GM21529 (cell line): ENCODE measurements at regions not wholly inside any gene's neighbourhood (a gene's known extent, or its start where the extent isn't known, plus 50 kb on each side); places are given as distances from the start of the nearest gene placed in this dataset.
"Not testable (repeated sequence)": the region's sequence is repeated elsewhere in the genome, so short reads cannot be mapped to it uniquely, and the experiment has no call there.

ENCODE experiments used
- ATAC-seq: cut with Tn5 transposase; IDR thresholded peaks from one replicate; pipeline ENCODE4 v1.9.1; 2021; ENCODE audit not compliant: unreplicated experiment

DNA sequence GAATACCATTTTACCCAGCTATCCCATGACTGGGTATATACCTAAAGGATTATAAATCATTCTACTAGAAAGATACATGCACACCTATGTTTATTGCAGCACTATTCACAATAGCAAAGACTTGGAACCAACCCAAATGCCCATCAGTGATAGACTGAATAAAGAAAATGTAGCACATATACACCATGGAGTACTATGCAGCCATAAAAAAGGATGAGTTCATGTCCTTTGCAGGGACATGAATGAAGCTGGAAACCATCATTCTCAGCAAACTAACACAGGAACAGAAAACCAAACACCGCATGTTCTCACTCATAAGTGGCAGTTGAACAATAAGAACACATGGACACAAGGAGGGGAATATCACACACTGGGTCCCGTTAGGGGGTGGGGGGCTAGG lies 191.9 kb upstream of the POU5F2 start:
- ATAC-seq = not testable (repeated sequence)

DNA sequence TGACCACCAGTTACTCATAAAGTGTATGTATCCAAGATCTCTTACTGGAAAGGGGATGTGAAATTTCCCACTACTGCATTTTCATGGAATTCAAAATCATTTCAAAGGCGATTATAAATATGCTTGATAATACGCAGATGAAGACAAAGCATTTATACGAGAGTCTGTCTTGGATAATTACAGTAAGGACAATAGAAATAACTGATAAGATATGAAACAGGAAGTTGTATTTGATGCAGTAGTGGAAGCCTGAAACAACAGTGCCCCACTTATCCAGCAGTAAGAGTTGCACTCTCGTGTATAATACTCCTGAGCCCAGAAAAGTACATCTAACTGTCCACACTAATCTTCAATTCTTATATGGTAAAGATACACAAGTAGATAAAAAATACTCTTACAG lies 188.7 kb upstream of the POU5F2 start:
- ATAC-seq = no peak

DNA sequence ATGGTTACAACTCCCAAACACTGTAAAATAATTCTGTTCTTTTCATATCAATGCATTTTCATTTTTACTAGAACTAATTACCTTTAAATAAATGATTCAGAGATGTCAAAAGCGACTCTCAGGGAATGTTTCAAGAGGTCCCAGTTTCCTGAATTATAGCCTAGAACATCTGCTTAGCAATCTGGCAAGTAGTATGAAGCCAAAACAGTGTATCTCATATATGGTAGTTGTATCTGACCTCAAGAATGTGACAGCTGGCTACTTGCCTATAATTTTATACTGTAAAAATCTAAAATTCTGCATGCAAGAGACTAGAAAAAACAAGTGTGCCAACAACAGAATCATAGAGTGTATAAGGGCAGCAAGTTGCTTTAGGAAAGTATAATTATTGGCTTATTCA lies 187.7 kb upstream of the POU5F2 start:
- ATAC-seq = no peak

DNA sequence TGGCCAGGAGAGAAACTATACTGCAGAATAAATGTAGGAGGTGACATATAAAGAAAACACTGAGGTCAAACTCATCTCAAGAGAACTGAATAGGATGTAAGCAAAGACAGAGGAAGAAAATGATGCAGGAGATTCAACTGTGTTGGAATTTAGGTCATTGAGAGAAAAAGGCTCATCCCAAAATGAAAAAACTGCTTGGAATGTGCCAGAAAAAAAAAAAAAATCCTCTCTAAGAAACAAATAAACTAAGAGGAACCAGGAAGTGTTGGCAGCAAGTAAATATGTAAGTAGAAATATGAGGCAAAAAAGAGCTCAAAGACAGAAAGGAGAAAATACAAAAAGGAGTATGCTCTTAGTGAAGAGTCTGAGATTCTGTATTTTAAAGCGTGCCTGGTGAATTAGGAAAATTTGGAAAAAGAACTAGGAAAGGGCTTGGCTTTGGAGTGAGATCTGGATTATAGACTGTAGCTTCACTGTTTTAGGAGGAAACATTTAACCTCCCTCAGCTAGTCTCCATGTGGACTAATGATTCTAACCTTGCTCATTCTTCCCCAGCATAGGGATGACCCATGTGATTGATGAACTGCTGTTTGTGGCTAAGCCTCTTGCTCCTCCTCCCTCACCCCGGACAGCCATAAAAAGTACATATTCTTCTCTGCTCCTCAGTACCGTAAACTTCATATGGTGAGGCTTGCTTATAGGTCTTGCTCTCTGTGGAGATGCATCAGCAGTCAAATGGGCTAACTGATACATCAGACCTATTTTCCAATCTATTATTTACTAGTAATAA lies 185.6 kb upstream of the POU5F2 start:
- no peak for ATAC-seq

DNA sequence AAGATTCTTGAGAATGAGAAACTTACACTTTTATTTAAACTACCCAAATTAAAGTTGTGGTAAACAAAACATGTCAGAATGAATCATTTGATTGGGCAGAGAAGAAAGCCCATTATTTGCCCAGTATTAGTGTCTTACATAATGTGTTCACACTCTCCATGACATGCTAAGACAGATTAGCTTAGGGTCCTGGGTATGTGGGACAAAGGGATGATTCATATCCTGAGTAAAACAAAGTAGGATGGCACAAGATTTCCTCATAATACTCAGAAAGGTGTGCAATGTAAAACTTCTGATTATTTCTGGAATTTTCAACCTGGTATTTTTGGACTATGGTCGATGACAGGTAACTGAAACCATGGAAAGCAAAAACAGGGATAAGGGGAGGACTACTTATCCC lies 183.9 kb upstream of the POU5F2 start:
- no peak for ATAC-seq

DNA sequence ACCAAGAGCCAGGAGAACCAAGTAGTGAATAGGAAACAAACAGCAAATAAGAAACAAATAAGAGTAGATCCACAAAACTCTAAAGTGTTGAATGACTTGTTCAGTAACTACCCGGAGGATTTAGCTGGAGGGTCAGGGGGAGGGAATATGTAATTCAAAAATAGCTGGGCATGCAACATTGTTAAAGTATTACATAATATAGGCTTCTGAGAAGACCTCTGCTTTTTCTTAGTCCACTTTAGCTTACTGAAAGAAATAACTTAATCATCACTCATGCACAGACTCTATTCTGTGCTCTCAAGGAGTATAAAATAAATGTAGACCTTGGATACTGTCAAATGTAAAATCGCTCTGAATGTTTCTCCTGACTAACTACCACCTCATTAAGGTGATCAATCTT lies 183.2 kb upstream of the POU5F2 start:
- no peak for ATAC-seq

DNA sequence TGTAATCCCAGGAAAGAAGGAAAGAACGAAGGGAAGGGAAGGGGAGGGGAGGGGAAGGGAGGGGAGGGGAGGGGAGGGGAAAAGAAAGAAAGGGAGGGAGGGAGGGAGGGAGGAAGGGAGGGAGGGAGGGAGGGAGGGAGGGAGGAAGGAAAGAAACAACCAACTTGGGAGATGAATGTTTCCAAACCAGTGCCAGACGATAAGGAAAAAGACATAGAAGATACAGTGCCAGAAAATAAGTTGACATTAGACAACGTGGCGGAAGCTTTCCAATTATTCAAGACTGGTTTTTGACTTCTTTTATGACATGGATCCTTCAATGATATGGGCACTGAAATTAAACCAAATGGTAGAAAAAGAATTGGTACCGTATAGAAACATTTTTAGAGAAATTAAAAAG lies 181.2 kb upstream of the POU5F2 start:
- ATAC-seq = no peak

DNA sequence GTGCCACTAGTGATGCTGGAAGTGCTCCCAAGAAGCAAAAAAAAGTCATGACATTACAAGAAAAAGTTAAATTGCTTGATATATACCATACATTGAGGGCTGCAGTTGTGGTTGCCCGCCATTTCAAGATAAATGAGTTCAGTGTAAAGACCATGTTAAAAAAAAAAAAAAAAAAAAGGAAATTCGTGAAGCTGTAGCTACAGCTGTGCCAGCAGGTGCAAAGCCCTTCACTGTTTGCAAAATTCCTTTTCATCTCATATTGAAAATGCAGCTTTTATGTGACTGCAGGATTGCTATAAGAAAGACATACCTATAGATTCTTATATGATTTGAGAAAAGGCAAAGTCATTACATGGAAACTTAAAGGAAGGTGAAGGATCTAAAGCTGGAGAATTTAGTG lies 179.6 kb upstream of the POU5F2 start:
- ATAC-seq = no peak

DNA sequence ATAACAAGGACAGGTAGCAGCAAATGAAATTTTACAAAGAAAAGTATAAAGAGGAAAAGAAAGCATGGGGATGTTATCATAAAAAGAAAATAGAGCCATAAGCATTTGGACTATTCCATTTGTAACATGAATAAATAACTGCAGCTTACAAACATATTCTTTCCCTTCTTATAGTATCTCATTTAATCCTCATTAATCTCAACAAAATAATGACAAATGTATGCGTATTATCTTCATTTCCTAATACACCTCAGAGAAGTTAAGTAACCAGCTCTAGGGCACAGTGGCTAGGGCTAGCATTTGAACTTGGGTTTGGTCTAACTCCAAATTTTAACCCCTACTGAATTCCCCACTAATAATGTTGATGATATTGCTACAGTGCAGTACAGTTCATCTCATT lies 175.5 kb upstream of the POU5F2 start:
- no peak for ATAC-seq

DNA sequence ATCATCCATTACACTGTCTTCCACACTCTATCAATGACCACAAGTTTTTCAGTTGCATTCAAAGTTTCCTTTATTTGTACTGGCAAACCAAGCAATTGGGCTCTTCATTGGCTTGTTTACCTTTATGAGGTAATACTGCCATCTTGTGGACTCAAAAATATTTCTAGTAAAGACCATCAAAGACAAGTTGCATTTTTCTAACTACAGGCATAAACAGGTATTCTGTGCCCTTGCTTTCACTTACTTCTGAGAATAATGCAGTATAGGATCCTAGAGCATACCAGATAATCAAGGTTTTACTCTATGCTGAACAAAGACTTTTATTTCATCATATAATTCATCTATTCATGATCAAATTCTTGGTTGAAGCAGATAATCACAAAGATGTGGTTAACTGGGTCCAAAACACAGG lies 173.7 kb upstream of the POU5F2 start:
- no peak for ATAC-seq

DNA sequence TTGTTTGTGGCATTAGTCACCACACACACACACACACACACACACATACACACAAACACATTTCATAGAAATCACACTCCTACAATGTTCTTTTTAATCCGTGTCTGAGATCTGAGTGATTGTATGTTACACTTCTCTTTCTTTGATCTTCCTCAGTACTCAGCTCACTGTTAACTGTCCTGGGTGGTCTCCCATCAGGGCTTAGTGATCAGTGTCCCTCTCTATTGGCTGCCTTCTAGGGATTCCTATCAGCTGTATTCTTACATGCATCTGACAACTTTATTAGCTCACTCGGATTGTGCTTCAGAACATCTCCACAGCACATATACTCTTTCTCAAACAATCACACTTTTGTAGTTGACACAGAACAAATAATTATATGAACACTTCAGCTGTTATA lies 170.2 kb upstream of the POU5F2 start:
- no peak for ATAC-seq

DNA sequence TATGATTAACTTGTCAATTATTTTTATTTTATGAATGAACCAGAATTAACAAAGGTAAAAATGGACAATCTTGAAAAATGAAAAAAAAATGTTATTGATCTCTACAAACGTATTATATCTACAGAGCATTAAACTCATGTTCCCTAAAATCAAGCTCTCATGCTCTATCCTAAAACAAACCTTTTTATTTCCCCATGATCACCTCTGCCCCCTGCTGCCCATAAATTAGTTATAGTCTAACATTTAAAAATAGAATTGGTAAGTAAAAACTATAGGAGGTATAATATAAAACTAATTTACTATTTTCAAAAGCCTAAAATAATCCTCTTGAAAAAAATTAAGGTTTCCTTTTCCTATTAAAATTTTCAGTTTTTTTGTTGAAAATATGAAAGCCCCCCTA lies 168.0 kb upstream of the POU5F2 start:
- ATAC-seq = no peak

DNA sequence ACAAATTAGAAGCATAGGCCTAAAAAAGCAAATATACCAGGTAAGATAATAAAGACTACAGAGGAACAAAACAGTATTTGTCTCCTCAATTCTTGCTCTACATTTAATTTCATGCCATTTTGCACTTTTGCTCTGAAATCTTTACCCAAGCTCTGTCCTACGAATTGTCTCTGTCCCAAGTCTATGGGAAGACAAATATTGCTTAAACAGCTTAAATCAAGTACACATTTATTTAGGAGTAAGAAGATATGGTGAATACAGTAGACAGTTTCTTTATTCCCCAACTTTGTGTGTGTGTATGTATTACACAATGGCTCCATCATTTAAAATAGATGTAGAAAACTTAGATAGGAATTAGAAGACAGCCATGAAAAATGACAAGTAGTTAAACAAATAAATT lies 163.5 kb upstream of the POU5F2 start:
- ATAC-seq = no peak

DNA sequence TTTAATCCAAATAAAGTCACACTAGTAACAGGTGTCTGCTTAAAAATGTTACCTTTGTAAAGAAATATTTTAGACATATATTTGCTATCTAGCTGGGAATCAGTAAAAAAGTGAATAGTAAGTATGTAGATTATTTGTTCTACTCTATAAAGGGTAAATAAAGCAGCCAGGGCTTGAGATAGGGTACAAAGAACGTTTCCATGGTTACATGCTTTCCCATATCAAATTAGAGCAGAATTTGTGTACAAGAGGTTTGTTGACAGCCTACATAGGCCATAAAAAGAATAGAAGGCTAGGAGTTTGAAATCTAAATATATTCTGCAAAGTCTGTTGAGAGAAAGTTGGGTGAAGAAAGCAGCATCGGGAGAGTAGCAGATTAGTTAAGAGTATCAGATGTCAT lies 160.9 kb upstream of the POU5F2 start:
- no peak for ATAC-seq

DNA sequence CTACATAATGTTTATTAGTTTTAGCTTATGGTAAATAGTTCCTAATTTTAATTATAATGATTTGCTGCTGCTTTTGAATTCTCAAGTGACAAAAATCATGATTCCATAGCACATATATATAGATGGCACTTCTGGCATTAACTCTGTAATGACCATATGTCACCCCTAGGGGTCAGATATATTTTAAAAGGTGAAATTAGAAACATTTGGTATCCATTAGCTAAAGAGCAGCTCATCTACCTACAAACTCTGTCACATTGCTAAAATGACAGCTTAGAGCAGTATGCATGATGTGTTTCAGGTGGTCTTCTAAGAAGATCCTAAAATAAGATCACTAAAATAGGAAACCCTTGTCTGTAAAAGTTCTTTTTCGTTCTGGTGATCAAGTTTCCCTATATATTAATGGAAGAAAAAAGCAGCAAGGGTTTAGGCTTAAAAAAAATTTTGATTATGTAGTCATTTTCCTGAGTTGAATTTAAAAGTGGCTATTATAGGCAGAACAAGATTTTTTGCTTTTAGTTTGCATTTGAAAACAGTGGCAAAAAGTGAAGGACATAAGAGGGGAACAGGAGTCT lies 157.7 kb upstream of the POU5F2 start:
- ATAC-seq = peak; percentile 94

DNA sequence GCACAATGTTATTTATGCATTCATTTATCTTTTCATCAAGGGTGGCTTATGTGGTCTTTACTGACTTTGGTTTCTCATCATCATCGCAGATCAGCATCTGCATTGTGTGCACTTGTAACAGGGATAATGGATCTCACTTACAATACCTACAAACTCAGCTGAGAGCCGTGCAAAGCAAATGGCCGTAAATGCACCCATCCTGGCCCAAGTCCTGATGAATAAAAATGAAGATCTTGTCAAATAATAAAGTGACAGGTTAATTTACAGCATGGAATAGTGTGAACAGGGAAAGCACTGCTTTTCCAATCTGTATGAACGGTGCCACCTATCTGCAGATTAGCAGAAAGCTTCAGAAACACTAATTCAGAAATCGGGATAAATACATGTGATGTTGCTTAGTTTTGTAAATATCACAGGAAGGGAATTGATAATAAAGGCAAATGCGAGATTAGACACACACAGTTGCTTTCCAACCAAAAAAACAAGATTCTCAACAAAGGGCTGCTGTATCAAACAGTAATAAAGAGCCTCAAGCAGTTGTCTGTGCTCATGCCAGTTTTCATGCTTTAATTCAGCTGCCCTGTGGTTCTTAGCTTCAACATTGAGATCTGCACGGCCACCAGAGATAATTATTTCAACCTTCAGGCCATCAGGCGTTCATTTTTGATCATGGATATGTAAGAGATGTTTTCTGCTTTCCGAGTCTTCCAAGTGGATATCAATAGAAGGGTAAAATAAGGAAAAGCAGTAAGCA lies 153.4 kb upstream of the POU5F2 start:
- no peak for ATAC-seq

DNA sequence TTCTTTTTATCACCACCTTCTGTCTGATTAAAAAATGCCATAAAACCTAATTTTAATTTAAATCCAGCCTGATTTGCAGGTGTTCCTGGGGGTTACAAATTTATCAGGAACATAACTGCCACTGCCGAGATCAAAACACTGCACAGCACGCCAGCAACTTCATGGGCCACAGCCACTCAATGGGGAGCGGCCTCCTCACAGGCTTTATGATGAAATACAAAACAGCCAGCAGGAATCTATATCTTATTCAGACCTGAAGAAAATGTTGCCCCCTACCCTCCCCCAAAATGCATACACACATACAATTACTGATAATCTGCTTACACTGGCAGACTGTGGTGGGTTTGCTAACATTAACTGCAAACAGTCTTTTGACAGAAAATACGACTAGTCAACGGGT lies 151.7 kb upstream of the POU5F2 start:
- no peak for ATAC-seq

DNA sequence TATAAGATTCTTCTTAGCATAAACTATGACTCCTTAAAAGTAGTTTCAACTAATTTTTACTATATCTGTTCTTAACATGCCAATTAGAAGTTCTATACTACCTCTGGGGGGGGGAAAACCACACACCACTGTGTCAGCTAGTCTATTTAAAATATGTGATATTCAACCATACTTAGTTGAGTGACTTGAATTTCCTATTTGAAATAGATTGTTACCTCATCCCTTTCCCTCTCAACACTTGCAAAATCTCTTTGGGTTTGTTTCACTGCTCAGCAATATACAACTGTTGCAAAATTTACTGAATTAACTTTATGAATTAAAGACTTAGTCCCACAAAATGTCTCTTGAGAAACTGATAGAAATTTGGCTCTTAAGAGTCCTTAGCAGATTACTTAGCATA lies 151.1 kb upstream of the POU5F2 start:
- no peak for ATAC-seq

DNA sequence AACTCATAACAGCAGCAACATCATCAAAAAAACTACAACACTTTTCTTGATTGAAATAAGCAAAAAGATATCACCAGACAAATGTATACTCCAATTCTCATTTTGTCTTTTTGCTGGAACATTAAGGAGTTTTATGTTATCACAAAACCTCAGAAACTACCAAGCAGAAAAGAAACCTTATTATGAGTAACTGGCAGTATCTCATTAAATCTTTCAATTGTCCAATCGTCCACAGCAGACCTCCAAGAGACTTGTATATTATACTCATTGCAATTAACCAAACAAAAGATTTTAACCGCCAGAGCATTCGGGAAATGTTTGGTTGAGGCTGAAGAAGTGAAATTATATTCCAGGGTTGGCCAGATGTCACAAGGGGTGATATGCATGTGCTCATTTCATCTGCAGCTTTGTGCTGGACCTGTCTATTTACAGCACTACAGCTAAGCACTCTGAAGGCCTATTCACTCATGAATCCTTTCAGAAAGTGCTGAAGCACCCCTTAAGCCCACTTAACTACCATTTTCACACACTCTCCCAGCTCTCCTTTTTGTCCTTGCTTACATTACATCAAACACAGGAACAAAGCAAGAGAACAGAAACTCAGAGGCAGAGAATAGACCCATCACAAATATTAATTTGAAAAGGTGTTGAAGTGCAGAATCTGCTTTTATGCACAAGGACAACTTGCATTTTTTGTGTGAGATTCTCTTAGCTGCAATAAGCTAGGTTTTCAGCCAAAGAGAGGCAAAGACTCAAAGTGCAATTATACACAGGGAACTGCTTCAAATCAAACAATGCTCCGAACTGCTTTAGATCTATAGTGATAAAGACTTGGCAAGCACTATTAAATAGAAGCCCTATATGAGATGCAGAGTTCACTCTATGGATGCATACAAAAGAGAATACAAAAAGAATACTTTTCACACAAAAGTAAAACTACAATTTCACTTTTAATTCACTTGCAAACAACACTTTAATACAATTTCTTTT lies 150.4 kb upstream of the POU5F2 start:
- ATAC-seq = no peak

DNA sequence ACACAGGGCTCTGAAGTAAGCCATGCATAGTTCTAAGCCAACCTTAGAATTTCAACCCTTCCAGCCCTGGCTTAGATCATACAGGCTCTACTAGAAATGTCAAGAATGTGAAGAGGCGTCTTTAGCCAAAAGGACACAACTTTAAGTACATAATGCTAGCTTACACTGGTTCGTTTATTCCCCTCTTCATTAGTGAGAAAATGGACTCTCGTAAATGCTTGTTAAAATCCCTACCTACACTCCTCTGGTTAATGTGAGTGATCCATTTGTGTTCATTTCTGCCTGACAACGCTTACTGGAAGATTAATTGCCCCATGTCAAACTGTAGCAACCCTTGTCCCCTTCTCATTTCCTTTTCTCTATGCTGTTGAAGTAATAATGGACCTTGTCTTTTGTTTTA lies 149.3 kb upstream of the POU5F2 start:
- no peak for ATAC-seq

DNA sequence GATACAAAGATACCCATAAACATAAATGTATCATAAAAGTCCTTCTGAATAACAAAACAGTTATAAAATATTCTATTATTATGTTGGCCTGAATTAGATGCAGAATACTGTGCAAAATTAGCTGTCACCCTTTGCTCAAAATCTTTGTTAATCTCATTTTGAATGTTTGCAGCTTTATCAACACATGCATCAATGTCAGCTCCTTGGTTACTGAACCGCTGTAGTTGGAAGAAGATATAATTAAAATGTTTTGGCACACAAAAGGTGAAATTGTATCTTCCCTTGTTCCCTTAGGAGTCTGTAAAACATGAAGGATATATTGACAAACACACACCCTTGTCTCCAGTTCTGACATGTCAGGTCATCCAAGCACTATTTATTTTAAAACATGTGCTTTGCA lies 146.3 kb upstream of the POU5F2 start:
- no peak for ATAC-seq
